GM10266 (cell line): ENCODE measurements at regions not wholly inside any gene's neighbourhood (a gene's known extent, or its start where the extent isn't known, plus 50 kb on each side); places are given as distances from the start of the nearest gene placed in this dataset.
"Not testable (repeated sequence)": the region's sequence is repeated elsewhere in the genome, so short reads cannot be mapped to it uniquely, and the experiment has no call there.

Source experiments
- DNase-seq: peaks from one replicate; pipeline ENCODE4 v3.0.0; 2012; ENCODE audit errors: extremely low spot score
- CTCF ChIP-seq: IDR thresholded peaks from 2 replicates; pipeline ENCODE4 v1.5.1; 2012; ENCODE audit warnings: mild to moderate bottlenecking, low read depth; ENCODE audit not compliant: control insufficient read depth, insufficient read depth; ENCODE audit errors: missing control alignments

- no peak for TF ChIP-seq CTCF
- no peak for DNase-seq
Measured at GRCh38 chr7:20911081-20911480, 124.4 kb upstream of the SP8 start.

DNA sequence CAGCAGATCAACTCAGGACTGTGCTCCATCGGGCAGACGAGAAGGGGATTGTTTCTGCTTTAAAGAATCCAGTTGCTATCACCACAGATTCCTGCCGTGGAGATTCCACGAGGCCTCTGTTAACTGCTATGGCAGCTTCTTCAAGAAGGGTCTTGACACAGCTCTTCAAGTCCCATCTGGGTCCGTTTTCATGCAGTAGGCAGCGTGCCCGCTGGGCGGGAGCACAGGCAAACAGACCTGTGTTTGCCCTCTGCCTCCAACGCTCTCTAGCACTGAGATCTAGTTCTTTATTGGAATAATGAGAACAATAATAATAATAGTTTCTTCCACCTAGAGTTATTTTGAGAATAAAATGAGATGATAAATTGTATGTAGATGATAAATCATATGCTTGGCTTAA is 127.2 kb upstream of the SP8 start:
- TF ChIP-seq CTCF: no peak
- DNase-seq: no peak

GRCh38 chr7:20916311-20916710 is 129.6 kb upstream of the SP8 start:
- TF ChIP-seq CTCF: no peak
- no peak for DNase-seq

GRCh38 chr7:20917603-20918002 is 130.9 kb upstream of the SP8 start:
- TF ChIP-seq CTCF: no peak
- no peak for DNase-seq

DNA sequence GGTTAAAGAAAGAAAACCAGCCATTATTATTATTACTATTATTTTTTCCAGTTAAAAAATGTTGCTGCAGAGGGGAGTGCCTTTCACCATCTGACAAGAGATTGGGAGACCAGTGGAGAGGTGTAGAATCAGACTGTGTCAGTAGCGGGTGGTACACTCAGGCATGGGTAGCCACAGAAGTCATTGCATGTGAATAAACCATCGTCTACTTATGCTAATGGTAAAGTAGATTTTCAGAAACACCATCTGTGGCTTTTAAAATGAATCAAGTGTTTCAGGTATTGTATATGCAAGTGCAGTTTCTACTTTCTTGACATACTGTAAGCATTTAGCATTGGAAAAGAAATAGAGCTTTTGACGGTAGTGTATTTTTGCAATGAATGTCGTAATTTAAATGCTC is 131.5 kb upstream of the SP8 start:
- DNase-seq: no peak
- TF ChIP-seq CTCF: no peak

DNA sequence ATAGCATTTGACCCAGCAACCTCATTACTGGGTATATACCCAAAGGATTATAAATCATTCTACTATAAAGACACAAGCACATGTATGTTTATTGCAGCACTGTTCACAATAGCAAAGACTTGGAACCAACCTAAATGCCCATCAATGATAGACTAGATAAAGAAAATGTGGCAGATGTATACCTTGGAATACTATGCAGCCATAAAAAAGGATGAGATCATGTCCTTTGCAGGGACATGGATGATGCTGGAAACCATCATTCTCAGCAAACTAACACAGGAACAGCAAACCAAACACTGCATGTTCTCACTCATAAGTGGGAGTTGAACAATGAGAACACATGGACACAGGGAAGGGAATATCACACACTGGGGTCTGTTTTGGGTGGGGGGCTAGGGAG is 140.5 kb upstream of the SP8 start:
- not testable (repeated sequence) for DNase-seq

DNA sequence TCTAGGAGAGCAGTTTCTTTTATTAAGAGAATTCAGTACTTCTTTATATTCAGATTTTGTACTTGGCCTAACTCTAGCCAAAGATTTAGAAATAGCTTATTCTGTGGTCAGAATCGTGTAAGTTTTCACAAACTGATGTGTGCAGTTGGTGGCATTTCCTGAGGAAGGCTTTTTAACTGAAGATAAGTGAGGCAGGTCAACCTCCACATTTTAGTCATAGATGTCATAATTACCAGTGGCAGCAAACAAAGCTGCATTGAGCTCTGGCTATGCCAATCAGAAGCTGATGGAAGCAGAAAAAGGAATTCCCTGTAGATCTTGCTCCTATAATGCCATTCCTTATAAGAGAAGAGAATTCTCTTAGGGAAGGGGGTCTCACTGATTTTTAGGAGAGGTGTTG is 141.3 kb upstream of the SP8 start:
- no peak for TF ChIP-seq CTCF
- no peak for DNase-seq

GRCh38 chr7:20929199-20929598 is 142.5 kb upstream of the SP8 start:
- TF ChIP-seq CTCF: no peak
- no peak for DNase-seq
